GM12878 (cell line): ENCODE measurements at regions not wholly inside any gene's neighbourhood (a gene's known extent, or its start where the extent isn't known, plus 50 kb on each side); places are given as distances from the start of the nearest gene placed in this dataset.

Source experiments
- ATAC-seq: fragments of 200-7000 bp; cut with Tn5 transposase; 3 replicates; pipeline ENCODE4 v1.9.1; 2020; ENCODE audit warnings: mild to moderate bottlenecking, moderate library complexity
- BruUV-seq: library from RNA; stranded (reverse); fragments of 400-500 nt; replicated peaks from 2 replicates; lab custom pipeline; 2021; lab: Mats Ljungman, UMichigan
- CTCF ChIA-PET: fragments of 300-600 bp; sonication (Branson Sonifier 250); formaldehyde crosslinking; extraction: SDS; loops from one replicate; lab custom pipeline; 2021; ENCODE audit warnings: inconsistent platforms; lab: Yijun Ruan, JAX
- POLR2A ChIA-PET: fragments of 350-600 bp; formaldehyde crosslinking; extraction: SDS; loops from one replicate; lab custom pipeline; 2021; ENCODE audit warnings: inconsistent platforms; lab: Charles Lee
- RAD21 ChIA-PET: fragments of 300-600 bp; sonication (Branson Sonifier 250); formaldehyde crosslinking; loops from one replicate; lab custom pipeline; 2023; ENCODE audit warnings: antibody characterized with exemption; ENCODE audit not compliant: unreplicated experiment; lab: Charles Lee
- SMC1A ChIA-PET: fragments of 300-600 bp; sonication (Branson Sonifier 250); formaldehyde crosslinking; loops from one replicate; lab custom pipeline; 2023; ENCODE audit not compliant: unreplicated experiment, uncharacterized antibody; lab: Charles Lee
- DNase-seq: peaks from one replicate; pipeline ENCODE4 v3.0.0-alpha.2; 2011; ENCODE audit warnings: low read depth, low spot score
- FAIRE-seq: peaks from 3 replicates; lab custom pipeline; 2011; peaks lifted over from hg19 to GRCh38; lab: Jason Lieb, UNC
- H2AFZ ChIP-seq: 2 replicates; pipeline ENCODE4 v1.6.0; 2011; ENCODE audit warnings: low read depth, low read length, control low read depth; ENCODE audit not compliant: control insufficient read depth
- H3K27ac ChIP-seq: 2 replicates; pipeline ENCODE4 v1.5.1; 2011; ENCODE audit warnings: control low read depth; ENCODE audit not compliant: control insufficient read depth, insufficient read depth
- H3K27me3 ChIP-seq, 2 experiments: replicated peaks in 1 of 2; 2 replicates each; pipeline versions ENCODE4 v1.6.0 to v1.6.1; 2011; ENCODE audit warnings: low read length in 1 of 2; ENCODE audit not compliant: control insufficient read depth in 2 of 2, insufficient read depth in 2 of 2
- H3K36me3 ChIP-seq, 2 experiments: 2 replicates each; pipeline ENCODE4 v1.5.1; 2011; ENCODE audit warnings: low read length in 1 of 2; ENCODE audit not compliant: control insufficient read depth in 2 of 2, insufficient read depth in 2 of 2
- H3K4me1 ChIP-seq: 2 replicates; pipeline ENCODE4 v1.6.1; 2011; ENCODE audit warnings: mild to moderate bottlenecking, low read length, moderate library complexity, mixed read lengths; ENCODE audit not compliant: control insufficient read depth, insufficient read depth
- H3K4me2 ChIP-seq: 2 replicates; pipeline ENCODE4 v1.6.0; 2011; ENCODE audit warnings: control low read depth; ENCODE audit not compliant: control insufficient read depth, insufficient read depth
- H3K4me3 ChIP-seq: fragments of 200-600 bp; sonication (generic); 2 replicates; pipeline ENCODE4 v1.5.1; 2016
- H3K79me2 ChIP-seq: 2 replicates; pipeline ENCODE4 v1.6.0; 2011; ENCODE audit warnings: low read length; ENCODE audit not compliant: control insufficient read depth, insufficient read depth
- H3K9ac ChIP-seq: 2 replicates; pipeline ENCODE4 v1.8.0; 2011; ENCODE audit warnings: low read length, control low read depth, mixed read lengths; ENCODE audit not compliant: control insufficient read depth, insufficient read depth
- H3K9me3 ChIP-seq: replicated peaks from 3 replicates; pipeline ENCODE4 v1.5.1; 2011; ENCODE audit warnings: mild to moderate bottlenecking, low read length; ENCODE audit not compliant: control insufficient read depth, insufficient read depth
- H4K20me1 ChIP-seq: 2 replicates; pipeline ENCODE4 v1.6.0; 2011; ENCODE audit not compliant: control insufficient read depth, insufficient read depth
- BCL11A ChIP-seq: IDR thresholded peaks from 2 replicates; pipeline ENCODE4 v1.6.1; 2011; ENCODE audit warnings: low read depth, low read length
- BHLHE40 ChIP-seq, 2 experiments: fragments of 450-650 bp in 1 of 2; IDR thresholded peaks; 2 replicates each; pipeline ENCODE4 v1.6.1; 2011 to 2017; ENCODE audit warnings: low read depth in 2 of 2, borderline replicate concordance in 1 of 2, improper control_type of control experiment in 1 of 2, low read length in 1 of 2, mild to moderate bottlenecking in 1 of 2
- CHD2 ChIP-seq: IDR thresholded peaks from 2 replicates; pipeline ENCODE4 v1.6.1; 2011; ENCODE audit warnings: low read depth, low read length, improper control_type of control experiment, borderline replicate concordance
- FOXM1 ChIP-seq: IDR thresholded peaks from 2 replicates; pipeline ENCODE4 v1.6.1; 2012; ENCODE audit warnings: low read depth, mild to moderate bottlenecking, inconsistent platforms, low read length, moderate library complexity
- HDGF ChIP-seq: fragments of 450-650 bp; IDR thresholded peaks from 2 replicates; pipeline ENCODE4 v1.6.1; 2016; ENCODE audit warnings: antibody characterized with exemption
- NBN ChIP-seq: fragments of 450-650 bp; IDR thresholded peaks from 2 replicates; pipeline ENCODE4 v1.6.1; 2016
- SIX5 ChIP-seq: IDR thresholded peaks from 2 replicates; pipeline ENCODE4 v1.6.1; 2011; ENCODE audit warnings: mild to moderate bottlenecking, low read depth, low read length, moderate library complexity; ENCODE audit not compliant: severe bottlenecking
- YY1 ChIP-seq: IDR thresholded peaks from 2 replicates; pipeline ENCODE4 v1.6.1; 2011; ENCODE audit warnings: low read depth, mild to moderate bottlenecking, low read length
- ZNF24 ChIP-seq: fragments of 450-650 bp; IDR thresholded peaks from 2 replicates; pipeline ENCODE4 v1.6.1; 2017; ENCODE audit warnings: antibody characterized with exemption, mild to moderate bottlenecking
- WGBS: methylation state at CpG from one replicate; pipeline ENCODE4 v1.1.6; 2016; ENCODE audit warnings: low lambda C conversion rate; ENCODE audit not compliant: insufficient replicate concordance, insufficient coverage; ENCODE audit errors: missing lambda C conversion rate; 5-methylcytosine and 5-hydroxymethylcytosine counted together
- in situ Hi-C: fragments of 300-500 bp; cut with MboI; formaldehyde crosslinking; loops from 9 replicates; pipeline ENCODE4 v1.14.3; 2018; ENCODE audit warnings: mixed read lengths
- intact Hi-C: fragments of 100-400 bp; cut with micrococcal nuclease; formaldehyde crosslinking; loops from one replicate; pipeline ENCODE4 v1.14.2; 2022; ENCODE audit not compliant: unreplicated experiment
- TF ChIP-seq, protein P1 (sequence below): IDR thresholded peaks from 2 replicates; pipeline ENCODE4 v1.6.1; 2011; ENCODE audit warnings: borderline replicate concordance, low read depth, mild to moderate bottlenecking, moderate library complexity, low read length; ENCODE audit not compliant: insufficient read depth, poor library complexity, severe bottlenecking

DNA sequence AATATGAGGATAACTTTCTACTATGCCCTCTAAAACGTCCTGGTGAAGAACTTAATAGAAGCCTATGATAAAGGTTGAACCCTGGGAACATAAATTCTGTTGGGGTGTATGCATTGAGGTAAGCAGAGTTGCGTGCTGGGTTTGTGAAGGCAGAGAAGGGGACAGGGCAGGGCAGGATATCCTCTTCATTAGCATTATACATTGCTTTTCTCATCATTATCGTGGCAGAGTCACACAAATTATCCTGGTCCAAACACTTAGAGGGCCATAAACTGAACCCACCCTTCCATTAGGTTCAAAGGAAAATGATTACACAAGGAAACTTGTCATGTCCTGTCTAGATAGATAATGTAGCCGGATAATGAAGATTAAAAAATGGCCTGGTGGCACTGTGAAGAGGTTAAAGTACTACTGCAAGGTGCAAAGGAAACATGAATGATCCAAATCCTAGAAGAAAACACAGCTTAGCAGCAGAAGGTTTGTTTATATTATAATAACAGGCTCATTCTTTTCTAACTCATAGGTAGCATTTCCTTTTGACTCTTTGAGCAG is 189.1 kb downstream of the SPCS3 start:
- Histone ChIP-seq H4K20me1 (no peaks in the 10 kb centered on the region), H3K9ac (no peak overlapping the region), H3K4me2 (no peak overlapping the region), H2AFZ (no peak overlapping the region), H3K79me2 (no peaks in the 10 kb centered on the region), H3K27ac (no peak overlapping the region)
- DNase-seq = no peak
- in situ Hi-C loops = no loop called here
- intact Hi-C loops = no loop called here
- no peak for FAIRE-seq
- SMC1A ChIA-PET = no interaction called here
- BruUV-seq = no TSS peak
- TF ChIP-seq BHLHE40 (IDR thresholded peaks at IDR 0.05; ENCODE audit: borderline replicate concordance in 1 of 2, low read depth in 2 of 2, low read length in 1 of 2) = no peak
- TF ChIP-seq BCL11A = no peak
- no peak for TF ChIP-seq SIX5
- TF ChIP-seq YY1 = no peak
- TF ChIP-seq, protein P1, sequence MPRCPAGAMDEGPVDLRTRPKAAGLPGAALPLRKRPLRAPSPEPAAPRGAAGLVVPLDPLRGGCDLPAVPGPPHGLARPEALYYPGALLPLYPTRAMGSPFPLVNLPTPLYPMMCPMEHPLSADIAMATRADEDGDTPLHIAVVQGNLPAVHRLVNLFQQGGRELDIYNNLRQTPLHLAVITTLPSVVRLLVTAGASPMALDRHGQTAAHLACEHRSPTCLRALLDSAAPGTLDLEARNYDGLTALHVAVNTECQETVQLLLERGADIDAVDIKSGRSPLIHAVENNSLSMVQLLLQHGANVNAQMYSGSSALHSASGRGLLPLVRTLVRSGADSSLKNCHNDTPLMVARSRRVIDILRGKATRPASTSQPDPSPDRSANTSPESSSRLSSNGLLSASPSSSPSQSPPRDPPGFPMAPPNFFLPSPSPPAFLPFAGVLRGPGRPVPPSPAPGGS = no peak
- TF ChIP-seq CHD2 = no peak
- TF ChIP-seq ZNF24 = no peak
- no peak for TF ChIP-seq HDGF
- TF ChIP-seq NBN = no peak
- no peak for TF ChIP-seq FOXM1
- TF ChIP-seq, all 136 proteins: peak for 0
- Histone ChIP-seq H3K27me3 (no peaks in the 10 kb centered on the region), H3K4me1 (no peaks in the 10 kb centered on the region), H3K4me3 (no peak overlapping the region), H3K9me3 (no peaks in the 10 kb centered on the region), H3K36me3 (no peaks in the 10 kb centered on the region)
- 19% methylated on average over 4 of the region's 4 CpGs for WGBS
- ChIA-PET RAD21 (no interaction called here), CTCF (no interaction called here), POLR2A (no interaction called here)
- no peak for ATAC-seq
